BJ (cell line): ENCODE measurements at regions not wholly inside any gene's neighbourhood (a gene's known extent, or its start where the extent isn't known, plus 50 kb on each side); places are given as distances from the start of the nearest gene placed in this dataset.
A peak's percentile ranks its signal among the peaks of the same experiment; 100 is the strongest.

Source experiments
- CTCF ChIA-PET: fragments of 350-600 bp; formaldehyde crosslinking; extraction: SDS; loops from one replicate; lab custom pipeline; 2021; ENCODE audit warnings: antibody characterized with exemption, inconsistent platforms; lab: Yijun Ruan, JAX
- POLR2A ChIA-PET: fragments of 300-600 bp; sonication (Branson Sonifier 250); formaldehyde crosslinking; extraction: SDS; loops from one replicate; lab custom pipeline; 2021; ENCODE audit warnings: antibody characterized with exemption; lab: Charles Lee
- DNase-seq: peaks from one replicate; pipeline ENCODE4 v3.0.0-alpha.2; 2011; ENCODE audit warnings: low read depth
- H3K27me3 ChIP-seq: 2 replicates; pipeline ENCODE4 v1.6.0; 2011; ENCODE audit warnings: low read length; ENCODE audit not compliant: control insufficient read depth, insufficient read depth
- H3K36me3 ChIP-seq: 2 replicates; pipeline ENCODE4 v1.5.1; 2011; ENCODE audit warnings: low read length; ENCODE audit not compliant: control insufficient read depth, insufficient read depth
- H3K4me3 ChIP-seq: 2 replicates; pipeline ENCODE4 v1.5.1; 2011; ENCODE audit warnings: low read depth, mild to moderate bottlenecking, control low read depth, low read length
- TF ChIP-seq, protein P1 (sequence below): IDR thresholded peaks from 2 replicates; pipeline ENCODE4 v1.5.1; 2011; ENCODE audit warnings: low read depth, mild to moderate bottlenecking, control low read depth, inconsistent platforms, low read length, moderate library complexity; ENCODE audit not compliant: insufficient read depth

DNA sequence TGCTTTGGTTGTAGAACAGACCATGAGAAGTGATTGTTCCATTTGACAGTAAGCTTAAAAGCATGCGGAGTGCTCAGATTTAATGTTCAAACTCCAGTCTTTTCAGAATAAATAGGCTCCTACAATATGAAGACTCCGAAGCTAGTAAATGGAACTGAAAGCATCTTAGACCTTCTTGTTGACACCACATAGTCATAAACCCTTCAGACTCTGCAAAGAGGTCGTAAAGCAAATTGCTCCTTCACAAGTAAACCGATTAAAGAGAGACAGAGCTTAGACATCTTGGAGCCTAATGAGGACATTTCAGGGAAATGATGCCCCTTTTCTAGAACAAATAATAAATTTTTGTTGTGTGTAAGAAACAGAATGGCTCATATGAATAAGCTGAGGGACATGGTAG is 511.0 kb upstream of the RIOK2 start:
- ChIA-PET POLR2A (no interaction called here), CTCF (no interaction called here)
- H3K4me3 ChIP-seq, result no peak overlapping the region
- TF ChIP-seq, protein P1, sequence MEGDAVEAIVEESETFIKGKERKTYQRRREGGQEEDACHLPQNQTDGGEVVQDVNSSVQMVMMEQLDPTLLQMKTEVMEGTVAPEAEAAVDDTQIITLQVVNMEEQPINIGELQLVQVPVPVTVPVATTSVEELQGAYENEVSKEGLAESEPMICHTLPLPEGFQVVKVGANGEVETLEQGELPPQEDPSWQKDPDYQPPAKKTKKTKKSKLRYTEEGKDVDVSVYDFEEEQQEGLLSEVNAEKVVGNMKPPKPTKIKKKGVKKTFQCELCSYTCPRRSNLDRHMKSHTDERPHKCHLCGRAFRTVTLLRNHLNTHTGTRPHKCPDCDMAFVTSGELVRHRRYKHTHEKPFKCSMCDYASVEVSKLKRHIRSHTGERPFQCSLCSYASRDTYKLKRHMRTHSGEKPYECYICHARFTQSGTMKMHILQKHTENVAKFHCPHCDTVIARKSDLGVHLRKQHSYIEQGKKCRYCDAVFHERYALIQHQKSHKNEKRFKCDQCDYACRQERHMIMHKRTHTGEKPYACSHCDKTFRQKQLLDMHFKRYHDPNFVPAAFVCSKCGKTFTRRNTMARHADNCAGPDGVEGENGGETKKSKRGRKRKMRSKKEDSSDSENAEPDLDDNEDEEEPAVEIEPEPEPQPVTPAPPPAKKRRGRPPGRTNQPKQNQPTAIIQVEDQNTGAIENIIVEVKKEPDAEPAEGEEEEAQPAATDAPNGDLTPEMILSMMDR, result no peak
- H3K27me3 ChIP-seq, result no peaks in the 10 kb centered on the region
- peak; percentile 4 for DNase-seq
- H3K36me3 ChIP-seq, result no peaks in the 10 kb centered on the region

DNA sequence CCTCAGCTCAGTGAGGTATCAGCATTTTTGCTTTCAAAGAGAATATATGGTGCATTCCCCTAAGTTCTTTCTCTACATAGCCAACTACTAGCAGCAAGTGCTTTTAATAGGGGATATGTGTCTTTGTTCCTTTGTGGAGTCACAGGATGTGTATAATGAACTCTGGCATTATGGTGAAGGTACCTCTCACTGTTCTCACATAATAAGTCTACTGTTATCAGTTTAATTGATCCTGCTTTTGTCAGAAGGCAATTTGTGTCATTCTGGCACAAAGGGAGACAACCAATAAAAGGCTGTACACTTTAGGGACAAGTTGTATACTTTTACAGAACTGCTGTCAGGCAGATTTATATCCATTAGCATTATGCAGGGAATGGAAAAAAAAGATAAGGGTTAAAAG is 531.4 kb upstream of the RIOK2 start:
- TF ChIP-seq, protein P1, result no peak
- POLR2A ChIA-PET, result no interaction called here
- CTCF ChIA-PET, result interaction anchor here (0.7 kb wide), 1 partner anchor 25 kb away, joined by 3 read pairs; no protein-coding TSS in a partner anchor
- no peak for DNase-seq
- Histone ChIP-seq H3K4me3 (no peak overlapping the region), H3K27me3 (no peaks in the 10 kb centered on the region), H3K36me3 (no peaks in the 10 kb centered on the region)

DNA sequence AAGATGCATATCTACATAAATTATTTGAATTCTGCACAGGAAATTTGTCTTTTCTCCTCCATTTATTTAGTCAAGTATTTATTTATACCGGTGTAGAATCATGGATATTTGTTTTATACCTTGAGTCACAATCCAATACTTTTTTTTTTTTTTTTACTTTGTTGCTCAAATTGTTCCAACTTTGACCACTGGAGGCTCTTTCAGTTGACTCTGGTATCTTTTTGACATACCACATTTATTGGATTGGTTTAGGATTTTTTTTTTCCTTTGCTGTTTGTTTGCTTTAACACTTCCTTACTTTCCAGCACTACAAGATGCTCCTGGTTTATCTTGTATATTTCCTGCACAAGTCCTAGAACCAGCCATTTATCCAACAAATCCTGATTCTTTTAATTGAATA is 543.1 kb upstream of the RIOK2 start:
- no peak overlapping the region for H3K4me3 ChIP-seq
- no peaks in the 10 kb centered on the region for H3K36me3 ChIP-seq
- DNase-seq, result no peak
- no peaks in the 10 kb centered on the region for H3K27me3 ChIP-seq
- ChIA-PET POLR2A (no interaction called here), CTCF (interaction anchor here (1.7 kb wide), 1 partner anchor 9 kb away, joined by 3 read pairs; no protein-coding TSS in a partner anchor)
- TF ChIP-seq, protein P1, result no peak

DNA sequence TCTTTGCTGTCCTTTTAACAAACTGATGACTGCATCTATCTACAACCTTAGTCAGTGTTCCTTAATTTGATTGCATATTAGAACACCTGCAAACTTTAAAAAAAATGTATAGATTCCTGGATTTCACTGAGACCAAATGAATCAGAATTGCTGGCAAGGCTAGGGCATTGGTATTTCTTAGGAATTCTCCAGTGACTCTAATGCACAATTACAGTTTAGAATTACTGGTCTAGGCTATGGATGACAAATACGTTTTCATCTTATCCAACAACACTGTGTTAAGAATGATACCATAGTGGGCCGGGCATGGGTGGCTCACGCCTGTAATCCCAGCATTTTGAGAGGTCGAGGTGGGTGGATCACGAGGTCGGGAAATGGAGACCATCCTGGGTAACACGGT is 545.9 kb upstream of the RIOK2 start:
- DNase-seq, result no peak
- ChIA-PET POLR2A (no interaction called here), CTCF (no interaction called here)
- TF ChIP-seq, protein P1, result no peak
- no peaks in the 10 kb centered on the region for H3K36me3 ChIP-seq
- H3K4me3 ChIP-seq, result no peak overlapping the region
- H3K27me3 ChIP-seq, result no peaks in the 10 kb centered on the region

DNA sequence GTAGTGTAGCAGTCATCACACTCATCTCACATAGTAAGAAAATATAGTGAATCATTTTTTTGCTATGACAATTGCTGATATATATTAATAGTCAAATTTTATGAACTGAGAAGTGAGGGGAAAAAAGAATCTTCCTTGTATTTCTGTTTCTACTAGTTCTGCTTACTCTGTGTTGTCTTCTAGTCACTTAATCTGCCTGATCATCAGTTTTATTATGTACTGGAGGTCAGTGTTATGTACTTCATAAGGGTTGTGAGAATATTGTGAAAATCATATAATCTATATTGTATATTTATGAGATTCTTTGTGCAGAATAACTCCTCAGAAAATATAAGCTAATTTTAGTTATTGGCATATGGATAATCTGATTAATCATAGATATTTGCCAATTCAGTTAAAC is 546.9 kb upstream of the RIOK2 start:
- POLR2A ChIA-PET, result interaction anchor here (0.7 kb wide), 1 partner anchor 175 kb away, joined by 3 read pairs; no protein-coding TSS in a partner anchor
- Histone ChIP-seq H3K4me3 (no peak overlapping the region), H3K27me3 (no peaks in the 10 kb centered on the region), H3K36me3 (no peaks in the 10 kb centered on the region)
- no peak for DNase-seq
- TF ChIP-seq, protein P1, result no peak
- CTCF ChIA-PET, result no interaction called here
